Natural killer cell (primary cell): ENCODE measurements at regions not wholly inside any gene's neighbourhood (a gene's known extent, or its start where the extent isn't known, plus 50 kb on each side); places are given as distances from the start of the nearest gene placed in this dataset.

Experiments used
- ATAC-seq, 3 donors: fragments of 150-1000 bp in 2 of 3; fragments of 200-7000 bp in 1 of 3; cut with Tn5 transposase; 1 replicate in 1 of 3; 2 replicates in 2 of 3; pipeline ENCODE4 v1.10.0; 2021; ENCODE audit warnings: mild to moderate bottlenecking in 2 of 3, moderate library complexity in 2 of 3
- DNase-seq, 2 donors: peaks; one replicate each; pipeline versions ENCODE4 v3.0.0 to v3.0.0-alpha.2; 2013 to 2021; ENCODE audit warnings: mixed read lengths in 1 of 2
- H3K27ac ChIP-seq: one replicate; pipeline ENCODE4 v1.5.1; 2013; ENCODE audit warnings: mild to moderate bottlenecking, low read length
- H3K27me3 ChIP-seq: one replicate; pipeline ENCODE4 v1.6.1; 2013; ENCODE audit warnings: low read length; ENCODE audit not compliant: control insufficient read depth, insufficient read depth
- H3K36me3 ChIP-seq: one replicate; pipeline ENCODE4 v1.6.1; 2013; ENCODE audit warnings: low read length; ENCODE audit not compliant: control insufficient read depth, insufficient read depth
- H3K4me1 ChIP-seq: one replicate; pipeline ENCODE4 v1.6.1; 2013; ENCODE audit warnings: low read length; ENCODE audit not compliant: control insufficient read depth, insufficient read depth
- H3K4me3 ChIP-seq: one replicate; pipeline ENCODE4 v1.5.1; 2013; ENCODE audit warnings: low read length
- H3K9me3 ChIP-seq: one replicate; pipeline ENCODE4 v1.6.1; 2013; ENCODE audit warnings: low read length; ENCODE audit not compliant: control insufficient read depth, insufficient read depth
- H3K27ac Mint-ChIP-seq, 2 donors: one replicate each; pipeline ENCODE4 v1.8.0; 2022; ENCODE audit warnings: mild to moderate bottlenecking in 2 of 2, mixed read lengths in 2 of 2, moderate library complexity in 1 of 2
- H3K27me3 Mint-ChIP-seq, 2 donors: one replicate each; pipeline ENCODE4 v1.8.0; 2022; ENCODE audit warnings: low read depth in 2 of 2, mixed read lengths in 2 of 2
- H3K36me3 Mint-ChIP-seq: one replicate; pipeline ENCODE4 v1.8.0; 2022; ENCODE audit warnings: mixed read lengths
- H3K4me1 Mint-ChIP-seq, 2 donors: one replicate each; pipeline ENCODE4 v1.8.0; 2022; ENCODE audit warnings: mixed read lengths in 2 of 2
- H3K4me3 Mint-ChIP-seq: one replicate; pipeline ENCODE4 v1.8.0; 2022; ENCODE audit warnings: mild to moderate bottlenecking, moderate library complexity, mixed read lengths
- H3K9me3 Mint-ChIP-seq, 2 donors: one replicate each; pipeline ENCODE4 v1.8.0; 2022; ENCODE audit warnings: mixed read lengths in 2 of 2
- WGBS: methylation state at CpG from one replicate; pipeline ENCODE4 v1.1.7; 2013; ENCODE audit warnings: missing lambda C conversion rate; ENCODE audit not compliant: insufficient coverage; 5-methylcytosine and 5-hydroxymethylcytosine counted together
- intact Hi-C: fragments of 100-400 bp; cut with micrococcal nuclease; formaldehyde crosslinking; loops from one replicate; pipeline ENCODE4 v1.14.2; 2022
- TF ChIP-seq, protein P1 (sequence below): fragments of 200-600 bp; IDR thresholded peaks from one replicate; pipeline ENCODE4 v1.8.0; 2022; ENCODE audit warnings: antibody characterized with exemption

DNA sequence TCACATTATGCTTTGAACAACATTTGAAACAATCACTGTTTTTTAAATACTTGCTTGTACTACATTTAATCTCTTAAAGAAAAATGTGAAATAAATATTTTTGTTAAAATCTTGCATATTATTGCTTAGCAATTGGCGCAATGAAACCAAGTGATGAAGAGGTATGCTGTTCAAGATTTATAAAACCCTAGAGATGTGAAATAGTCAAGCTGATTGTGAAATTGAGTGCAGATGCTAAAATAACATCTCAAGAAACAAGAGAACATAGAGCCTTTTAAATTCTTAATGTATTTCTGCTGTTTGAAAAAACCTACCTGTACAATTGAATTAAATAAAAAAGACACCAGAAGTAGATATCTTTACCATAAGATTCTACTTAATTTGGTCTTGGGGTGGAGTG lies 179.2 kb upstream of the MCHR2 start:
- no peaks in the 10 kb centered on the region for H3K36me3 Mint-ChIP-seq
- H3K9me3 Mint-ChIP-seq = peaks cover 0 to 2% of the 10 kb centered on the region in 2 donors
- Histone ChIP-seq H3K27me3 (no peaks in the 10 kb centered on the region), H3K4me3 (no peak overlapping the region), H3K27ac (no peak overlapping the region), H3K4me1 (no peaks in the 10 kb centered on the region), H3K9me3 (no peaks in the 10 kb centered on the region), H3K36me3 (no peaks in the 10 kb centered on the region)
- TF ChIP-seq, protein P1, sequence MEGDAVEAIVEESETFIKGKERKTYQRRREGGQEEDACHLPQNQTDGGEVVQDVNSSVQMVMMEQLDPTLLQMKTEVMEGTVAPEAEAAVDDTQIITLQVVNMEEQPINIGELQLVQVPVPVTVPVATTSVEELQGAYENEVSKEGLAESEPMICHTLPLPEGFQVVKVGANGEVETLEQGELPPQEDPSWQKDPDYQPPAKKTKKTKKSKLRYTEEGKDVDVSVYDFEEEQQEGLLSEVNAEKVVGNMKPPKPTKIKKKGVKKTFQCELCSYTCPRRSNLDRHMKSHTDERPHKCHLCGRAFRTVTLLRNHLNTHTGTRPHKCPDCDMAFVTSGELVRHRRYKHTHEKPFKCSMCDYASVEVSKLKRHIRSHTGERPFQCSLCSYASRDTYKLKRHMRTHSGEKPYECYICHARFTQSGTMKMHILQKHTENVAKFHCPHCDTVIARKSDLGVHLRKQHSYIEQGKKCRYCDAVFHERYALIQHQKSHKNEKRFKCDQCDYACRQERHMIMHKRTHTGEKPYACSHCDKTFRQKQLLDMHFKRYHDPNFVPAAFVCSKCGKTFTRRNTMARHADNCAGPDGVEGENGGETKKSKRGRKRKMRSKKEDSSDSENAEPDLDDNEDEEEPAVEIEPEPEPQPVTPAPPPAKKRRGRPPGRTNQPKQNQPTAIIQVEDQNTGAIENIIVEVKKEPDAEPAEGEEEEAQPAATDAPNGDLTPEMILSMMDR = no peak
- WGBS = 60% methylated on average over 1 of the region's 1 CpG
- DNase-seq = no peak
- H3K27me3 Mint-ChIP-seq = no peaks in the 10 kb centered on the region
- intact Hi-C loops = no loop called here
- no peak overlapping the region for H3K4me3 Mint-ChIP-seq
- ATAC-seq = no peak
- no peaks in the 10 kb centered on the region for H3K4me1 Mint-ChIP-seq
- H3K27ac Mint-ChIP-seq = no peak overlapping the region

DNA sequence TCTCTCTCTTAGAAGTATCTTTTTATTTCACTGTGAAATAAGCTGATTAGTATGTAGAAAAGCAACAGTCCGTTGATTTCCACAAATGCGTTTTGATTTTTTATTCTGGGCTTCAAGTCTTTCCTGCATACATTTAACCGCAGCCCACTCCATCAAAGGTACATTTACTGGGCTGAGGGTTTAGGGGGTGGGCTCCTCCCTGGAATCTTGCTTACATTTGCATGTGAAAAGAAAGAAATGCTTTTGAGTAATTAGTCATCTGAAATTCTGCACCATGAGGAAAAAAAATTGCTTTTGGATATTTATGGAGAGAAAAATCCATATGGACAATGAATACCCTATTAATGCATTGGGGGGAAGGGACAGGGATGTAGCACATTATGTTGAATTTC lies 178.3 kb upstream of the MCHR2 start:
- Mint-ChIP-seq H3K9me3 (no peaks in the 10 kb centered on the region), H3K36me3 (no peaks in the 10 kb centered on the region), H3K27ac (no peak overlapping the region), H3K4me1 (no peaks in the 10 kb centered on the region), H3K27me3 (no peaks in the 10 kb centered on the region), H3K4me3 (no peak overlapping the region)
- H3K27me3 ChIP-seq = no peaks in the 10 kb centered on the region
- no peak for ATAC-seq
- no peaks in the 10 kb centered on the region for H3K36me3 ChIP-seq
- WGBS = no CpG with 5 or more reads among the region's 3 CpGs
- no peak overlapping the region for H3K4me3 ChIP-seq
- intact Hi-C loops = no loop called here
- no peak overlapping the region for H3K27ac ChIP-seq
- no peaks in the 10 kb centered on the region for H3K4me1 ChIP-seq
- DNase-seq = no peak
- H3K9me3 ChIP-seq = no peaks in the 10 kb centered on the region
- TF ChIP-seq, protein P1 = no peak

- TF ChIP-seq, protein P1 = no peak
- no peaks in the 10 kb centered on the region for H3K9me3 Mint-ChIP-seq
- Histone ChIP-seq H3K36me3 (no peaks in the 10 kb centered on the region), H3K4me3 (no peak overlapping the region), H3K27ac (no peak overlapping the region), H3K4me1 (no peaks in the 10 kb centered on the region), H3K27me3 (no peaks in the 10 kb centered on the region), H3K9me3 (no peaks in the 10 kb centered on the region)
- no peak overlapping the region for H3K4me3 Mint-ChIP-seq
- no peaks in the 10 kb centered on the region for H3K27me3 Mint-ChIP-seq
- ATAC-seq (no peak), DNase-seq (no peak)
- H3K36me3 Mint-ChIP-seq = no peaks in the 10 kb centered on the region
- intact Hi-C loops = no loop called here
- 76% methylated on average over 3 of the region's 4 CpGs for WGBS
- no peak overlapping the region for H3K27ac Mint-ChIP-seq
- H3K4me1 Mint-ChIP-seq = no peaks in the 10 kb centered on the region
These were observed 177.7 kb upstream of the MCHR2 start for GRCh38 chr6:100171533-100172321.

DNA sequence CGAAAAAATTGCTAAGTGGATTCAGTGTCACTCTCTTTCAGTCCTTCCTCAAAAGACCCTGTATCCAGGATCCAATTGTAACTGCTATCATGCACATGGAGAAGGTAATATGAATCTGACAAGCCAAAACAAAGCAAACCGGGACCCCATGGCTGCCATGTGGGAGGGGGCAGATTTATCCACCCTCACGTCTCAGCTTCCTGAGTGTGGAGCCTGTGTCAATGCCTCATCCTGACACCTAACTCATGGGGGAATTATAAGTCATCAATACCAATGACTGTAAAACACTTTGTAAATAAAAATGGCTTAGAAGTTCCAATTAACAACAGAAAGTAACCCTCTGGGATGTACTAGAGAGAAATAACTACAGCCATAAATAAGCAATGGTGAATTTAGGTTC lies 174.1 kb upstream of the MCHR2 start:
- intact Hi-C loops = no loop called here
- no peak for DNase-seq
- H3K9me3 ChIP-seq = no peaks in the 10 kb centered on the region
- no peak overlapping the region for H3K4me3 Mint-ChIP-seq
- H3K27ac Mint-ChIP-seq = no peak overlapping the region
- TF ChIP-seq, protein P1 = no peak
- no peaks in the 10 kb centered on the region for H3K4me1 ChIP-seq
- H3K27me3 ChIP-seq = no peaks in the 10 kb centered on the region
- no peak overlapping the region for H3K27ac ChIP-seq
- H3K4me1 Mint-ChIP-seq = no peaks in the 10 kb centered on the region
- no peaks in the 10 kb centered on the region for H3K9me3 Mint-ChIP-seq
- ATAC-seq = no peak
- WGBS = 44% methylated on average over 2 of the region's 3 CpGs
- no peaks in the 10 kb centered on the region for H3K36me3 ChIP-seq
- no peaks in the 10 kb centered on the region for H3K36me3 Mint-ChIP-seq
- H3K27me3 Mint-ChIP-seq = no peaks in the 10 kb centered on the region
- no peak overlapping the region for H3K4me3 ChIP-seq
